DMS53 (cell line): ENCODE measurements at regions not wholly inside any gene's neighbourhood (a gene's known extent, or its start where the extent isn't known, plus 50 kb on each side); places are given as distances from the start of the nearest gene placed in this dataset.
"Not testable (repeated sequence)": the region's sequence is repeated elsewhere in the genome, so short reads cannot be mapped to it uniquely, and the experiment has no call there.

ENCODE experiments used
- DNase-seq: peaks from one replicate; lab custom pipeline; 2025; lab: John Stamatoyannopoulos, UW

DNA sequence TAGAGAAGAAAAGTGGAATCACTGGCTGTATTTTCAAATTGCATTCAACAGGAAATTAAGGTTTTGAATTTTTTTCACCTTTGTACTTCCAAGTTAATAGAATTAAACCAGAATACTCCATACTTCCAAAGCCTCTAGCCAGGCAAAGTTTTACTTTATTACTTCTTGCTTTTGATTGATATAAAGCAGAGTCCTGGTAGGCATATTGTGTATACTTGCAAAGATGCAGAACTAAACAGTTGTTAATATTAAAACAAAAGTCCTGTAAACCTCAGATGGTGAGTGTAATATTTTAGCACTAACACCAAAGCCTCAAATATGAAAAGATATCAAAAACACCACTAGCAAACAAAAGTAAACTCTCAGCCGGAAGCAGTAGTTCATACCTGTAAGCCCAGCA lies 107.2 kb upstream of the C2CD4B start:
- DNase-seq = no peak

DNA sequence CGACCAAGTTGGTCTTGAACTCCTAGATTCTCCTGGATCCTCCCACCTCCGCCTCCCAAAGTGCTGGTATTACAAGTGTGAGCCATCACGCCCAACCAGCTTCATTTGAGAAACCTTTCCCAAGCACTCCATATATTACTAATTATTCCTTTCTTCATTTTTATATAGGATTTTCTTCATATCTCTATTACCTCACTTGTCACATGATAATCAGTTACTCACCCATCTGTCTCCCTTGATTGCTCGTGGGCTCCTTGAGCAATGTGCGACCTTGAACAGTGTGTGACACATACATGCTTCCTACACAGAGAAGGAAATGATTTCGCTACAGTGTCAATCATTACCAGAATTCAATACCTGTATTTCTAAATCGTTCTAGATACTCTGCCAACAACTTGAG lies 110.7 kb upstream of the C2CD4B start:
- no peak for DNase-seq

GRCh38 chr15:62277816-62278394 lies 112.8 kb upstream of the C2CD4B start:
- peak; percentile 2 for DNase-seq

GRCh38 chr15:62278534-62278933 lies 113.4 kb upstream of the C2CD4B start:
- no peak for DNase-seq

DNA sequence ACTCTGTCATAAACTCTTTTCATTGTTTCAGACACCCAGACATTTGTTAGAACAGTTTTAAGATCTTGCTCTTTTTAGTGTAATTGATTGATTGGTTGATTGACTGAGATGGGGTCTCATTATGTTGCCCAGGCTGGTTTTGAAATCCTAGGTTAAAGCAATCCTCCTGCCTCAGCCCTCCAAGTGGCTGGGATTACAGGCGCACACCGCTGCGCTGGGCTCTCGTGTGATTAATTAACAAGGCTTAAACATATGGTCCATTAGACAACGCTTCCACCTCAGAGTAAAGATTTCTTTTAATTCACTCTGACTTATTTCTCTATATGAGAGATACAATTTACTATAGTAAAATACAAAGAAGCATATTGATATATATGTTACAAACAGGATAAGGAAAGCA lies 114.0 kb upstream of the C2CD4B start:
- no peak for DNase-seq

DNA sequence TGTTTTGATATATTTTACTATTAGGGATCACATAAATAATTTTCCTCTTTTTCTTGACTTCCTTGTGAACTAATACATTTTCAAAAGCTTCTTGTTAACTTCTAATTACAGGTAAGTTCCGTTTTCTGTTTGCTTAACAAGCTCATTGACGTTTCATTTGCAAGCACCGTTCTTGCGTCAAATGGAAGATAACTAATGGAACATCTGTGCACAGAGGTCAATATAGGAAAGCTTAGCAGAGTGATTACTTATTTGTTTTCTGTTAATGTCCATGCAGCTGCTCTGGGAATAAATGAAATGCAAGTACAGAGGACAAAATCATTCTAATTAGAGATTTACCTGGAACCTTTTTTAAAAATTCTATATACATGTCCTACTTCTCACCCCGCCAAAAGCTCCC lies 115.5 kb upstream of the C2CD4B start:
- DNase-seq = peak; percentile 37

GRCh38 chr15:62281801-62282200 lies 116.7 kb upstream of the C2CD4B start:
- not testable (repeated sequence) for DNase-seq

DNA sequence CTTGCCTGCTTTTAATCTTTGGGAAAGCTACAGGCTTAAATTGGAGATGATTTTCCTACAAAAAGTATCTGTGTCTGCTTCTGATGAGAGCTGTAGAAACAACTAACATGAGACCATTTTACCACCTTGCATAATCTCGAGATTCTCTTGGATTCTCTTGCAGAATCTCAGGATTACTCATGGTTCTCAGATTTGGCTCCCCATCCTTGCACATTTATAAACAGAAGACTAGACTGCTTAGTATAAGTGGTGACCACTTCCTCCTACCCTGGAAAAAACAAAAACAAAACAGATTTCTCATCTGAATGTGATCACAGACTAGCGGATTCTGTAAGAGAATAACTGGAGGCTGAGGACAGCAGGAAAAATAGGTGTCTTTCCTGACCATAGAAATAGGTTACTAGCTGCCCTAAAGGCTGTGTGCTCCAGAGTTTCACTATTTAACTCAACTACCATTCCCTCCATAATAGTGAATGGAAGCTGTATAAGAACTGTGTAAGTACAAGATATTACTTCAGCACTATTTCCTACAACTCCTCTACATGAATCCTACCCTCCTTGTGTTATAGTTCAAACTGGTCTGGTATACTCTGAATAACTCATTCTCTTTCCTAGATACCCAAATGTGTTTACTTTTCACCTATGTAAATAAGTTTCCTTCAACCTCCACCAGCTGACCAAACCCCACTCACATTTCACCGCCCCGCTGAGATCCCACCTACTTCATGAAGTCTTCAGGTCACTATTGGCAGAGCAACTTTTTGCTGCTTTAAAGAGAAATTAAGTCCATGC lies 122.2 kb upstream of the C2CD4B start:
- peak; percentile 42 for DNase-seq

GRCh38 chr15:62288361-62289017 lies 123.4 kb upstream of the C2CD4B start:
- DNase-seq = no peak

GRCh38 chr15:62291262-62291661 lies 126.2 kb upstream of the C2CD4B start:
- DNase-seq = no peak

DNA sequence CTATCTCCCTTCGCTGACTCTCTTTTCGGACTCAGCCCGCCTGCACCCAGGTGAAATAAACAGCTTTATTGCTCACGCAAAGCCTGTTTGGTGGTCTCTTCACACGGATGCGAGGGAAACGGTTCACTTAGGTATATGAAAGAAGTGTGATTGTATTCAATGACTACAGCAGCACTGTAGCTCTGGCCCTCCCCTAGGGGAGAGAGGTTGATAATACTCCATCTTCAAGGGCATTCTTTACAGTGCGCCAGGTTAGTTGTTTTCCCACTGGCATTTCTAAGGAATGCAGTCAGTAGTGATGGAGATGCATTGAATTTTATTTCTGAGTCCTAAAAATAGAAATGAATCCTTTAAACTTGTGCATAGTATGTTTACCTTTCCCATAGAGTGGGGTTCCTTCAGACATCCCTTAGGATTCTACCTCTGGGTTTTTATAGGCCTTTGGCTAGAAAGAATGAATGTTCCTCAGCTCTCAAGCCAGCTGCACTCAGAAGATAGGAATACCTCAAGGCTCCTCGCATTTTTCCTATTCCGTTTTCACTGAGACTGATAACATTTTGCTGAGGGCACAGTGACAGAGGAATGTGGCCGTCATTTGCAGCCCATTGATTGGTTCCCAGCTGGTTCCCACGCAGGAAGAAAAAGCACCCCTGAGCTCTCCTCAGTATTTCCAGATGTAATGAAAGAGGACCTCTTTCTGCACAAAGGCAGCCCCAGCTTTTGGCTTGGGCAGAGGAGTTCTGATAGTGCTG lies 131.8 kb upstream of the C2CD4B start:
- no peak for DNase-seq

DNA sequence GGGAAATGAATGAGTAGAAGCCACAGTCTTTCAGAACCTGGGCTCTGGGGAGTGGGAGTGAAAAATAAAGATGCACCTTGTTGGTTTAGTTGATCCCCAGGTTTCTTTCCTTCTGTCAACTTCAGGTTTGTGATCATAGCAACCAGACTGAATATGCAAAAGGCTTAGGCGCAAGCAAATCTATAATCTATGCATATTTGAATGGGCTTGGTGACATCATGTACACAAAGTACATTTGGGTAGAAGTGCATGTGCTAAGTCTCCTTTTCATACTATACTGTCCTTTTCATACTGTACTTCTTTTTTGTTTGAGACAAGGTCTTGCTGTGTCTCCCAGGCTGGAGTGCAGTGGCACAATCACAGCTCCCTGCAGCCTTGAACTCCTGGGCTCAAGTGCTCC lies 132.4 kb upstream of the C2CD4B start:
- no peak for DNase-seq

- DNase-seq = no peak
These were observed 132.8 kb upstream of the C2CD4B start for GRCh38 chr15:62297933-62298332.

GRCh38 chr15:62298811-62299210 lies 133.7 kb upstream of the C2CD4B start:
- DNase-seq = no peak

GRCh38 chr15:62299541-62299940 lies 134.5 kb upstream of the C2CD4B start:
- no peak for DNase-seq

GRCh38 chr15:62301993-62302675 lies 137.0 kb upstream of the C2CD4B start:
- DNase-seq = no peak

DNA sequence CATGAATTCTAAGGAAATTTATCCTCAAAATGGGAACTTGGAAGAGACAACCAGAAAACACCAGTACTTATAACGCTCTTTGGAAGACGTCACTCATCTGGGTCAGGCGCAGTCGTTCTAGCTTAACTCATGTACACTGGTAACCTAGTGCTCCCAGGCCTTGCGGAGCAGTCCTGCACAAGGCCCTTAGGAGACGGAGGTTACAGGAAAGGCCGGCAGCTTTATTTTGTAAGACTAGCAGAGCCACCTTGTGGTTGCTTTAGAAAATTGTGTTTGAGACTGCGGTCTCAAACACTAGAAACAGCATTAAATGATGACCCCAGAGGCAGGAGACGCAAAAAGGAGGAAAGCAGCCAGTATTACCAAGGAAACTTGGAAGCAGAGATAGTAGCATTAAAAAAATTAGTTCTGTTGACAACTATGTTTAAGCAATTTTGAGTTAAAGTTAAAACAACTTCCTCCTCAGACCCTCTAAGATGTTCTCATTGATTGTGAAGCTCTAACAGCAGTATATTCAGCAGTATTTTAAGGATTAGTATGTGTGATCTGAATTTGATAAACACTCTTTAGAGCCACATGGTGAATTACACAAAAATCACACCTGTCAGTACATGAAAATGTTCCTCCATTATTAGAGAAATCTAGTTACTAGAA lies 141.9 kb upstream of the C2CD4B start:
- peak; percentile 95 for DNase-seq

DNA sequence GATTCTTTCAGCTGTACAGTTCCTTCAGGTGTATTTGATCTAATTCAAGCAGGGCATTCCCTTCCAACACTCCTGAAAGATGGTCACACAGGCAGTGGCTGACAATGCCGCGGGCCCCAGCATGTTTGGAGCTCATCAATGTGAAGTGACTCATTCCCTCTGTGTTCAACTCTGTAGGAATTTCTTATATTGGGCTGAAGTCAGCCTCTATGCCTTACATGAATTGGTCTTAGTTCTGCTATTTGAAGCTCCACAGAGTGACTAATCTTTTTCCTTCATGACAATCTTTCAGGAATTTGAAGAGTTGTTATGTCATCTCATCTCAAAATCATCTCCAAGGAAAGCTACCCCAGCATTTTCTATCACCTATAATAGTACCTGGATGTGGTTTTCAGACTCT lies 142.5 kb upstream of the C2CD4B start:
- DNase-seq = no peak

- no peak for DNase-seq
These were observed 151.5 kb upstream of the C2CD4B start for GRCh38 chr15:62316413-62317060.

- DNase-seq = no peak
These were observed 155.2 kb upstream of the C2CD4B start for GRCh38 chr15:62320259-62320658.

DNA sequence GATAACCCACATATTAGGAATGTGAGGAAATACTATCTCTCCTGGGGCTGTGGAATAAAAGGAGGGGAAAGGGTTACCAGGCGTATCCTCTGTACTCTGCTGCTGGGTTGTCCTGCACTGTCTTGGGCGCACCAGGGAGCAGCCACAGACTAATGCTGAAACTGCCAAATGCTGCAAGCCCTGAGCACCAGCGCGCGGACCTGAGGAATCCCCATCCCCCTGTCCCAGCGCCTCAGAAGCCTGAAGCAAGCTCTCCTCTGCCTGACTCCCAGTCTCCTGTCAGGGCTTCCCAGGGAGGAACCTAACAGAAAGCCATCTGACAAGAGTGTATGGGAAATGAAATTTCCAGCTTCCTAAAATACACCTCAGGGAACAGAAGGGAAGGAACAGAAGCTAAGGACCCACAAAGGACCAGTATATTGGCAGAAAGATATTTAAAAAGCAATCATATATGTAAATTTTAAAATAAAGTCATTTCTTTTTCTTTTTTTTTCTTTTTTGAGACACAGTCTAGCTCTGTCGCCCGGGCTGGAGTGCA lies 158.3 kb upstream of the C2CD4B start:
- DNase-seq = no peak
